Small intestine (tissue), 7 donors: ENCODE measurements at regions not wholly inside any gene's neighbourhood (a gene's known extent, or its start where the extent isn't known, plus 50 kb on each side); places are given as distances from the start of the nearest gene placed in this dataset.
A peak's percentile ranks its signal among the peaks of the same experiment; 100 is the strongest.

Experiments
- DNase-seq, 2 donors: peaks; one replicate each; pipeline versions ENCODE4 v3.0.0 to v3.0.0-alpha.2; 2013
- FAIRE-seq: peaks from 2 replicates; lab custom pipeline; 2012; peaks lifted over from hg19 to GRCh38; lab: Jason Lieb, UNC
- H3K27ac ChIP-seq, 3 donors: one replicate each; pipeline ENCODE4 v1.5.1; 2013; ENCODE audit warnings: low read length in 2 of 3, mild to moderate bottlenecking in 2 of 3, control low read depth in 1 of 3, inconsistent platforms in 1 of 3, low read depth in 1 of 3, moderate library complexity in 1 of 3
- H3K27me3 ChIP-seq, 3 donors: one replicate each; pipeline ENCODE4 v1.6.1; 2013; ENCODE audit warnings: low read length in 3 of 3, inconsistent platforms in 1 of 3; ENCODE audit not compliant: control insufficient read depth in 3 of 3, insufficient read depth in 3 of 3
- H3K36me3 ChIP-seq, 3 donors: one replicate each; pipeline ENCODE4 v1.6.1; 2013; ENCODE audit warnings: low read length in 3 of 3, inconsistent platforms in 1 of 3, low read depth in 1 of 3, mild to moderate bottlenecking in 1 of 3, moderate library complexity in 1 of 3; ENCODE audit not compliant: control insufficient read depth in 3 of 3, insufficient read depth in 2 of 3
- H3K4me1 ChIP-seq, 3 donors: one replicate each; pipeline ENCODE4 v1.6.1; 2013; ENCODE audit warnings: low read length in 2 of 3, inconsistent platforms in 1 of 3, low read depth in 1 of 3, mild to moderate bottlenecking in 1 of 3, moderate library complexity in 1 of 3; ENCODE audit not compliant: control insufficient read depth in 3 of 3, insufficient read depth in 2 of 3
- H3K4me3 ChIP-seq, 3 donors: one replicate each; pipeline ENCODE4 v1.5.1; 2013; ENCODE audit warnings: low read length in 3 of 3, control low read depth in 1 of 3, inconsistent platforms in 1 of 3, low read depth in 1 of 3, mild to moderate bottlenecking in 1 of 3, moderate library complexity in 1 of 3
- H3K9me3 ChIP-seq, 2 donors: one replicate each; pipeline ENCODE4 v1.6.1; 2013; ENCODE audit warnings: low read depth in 1 of 2, low read length in 1 of 2; ENCODE audit not compliant: control insufficient read depth in 2 of 2, insufficient read depth in 1 of 2
- WGBS, 3 donors: extraction: QIAGEN DNeasy Blood & Tissue Kit; methylation state at CpG; one replicate each; pipeline ENCODE4 v1.1.7; 2013; 5-methylcytosine and 5-hydroxymethylcytosine counted together
- donor health status: healthy with polysubstance abuse.
- donor health status: control.
- donor health status: control.
- donor health status: Bipolar disorder and iron deficiency.
- donor health status: healthy.

GRCh38 chr12:67052981-67053380 lies 216.2 kb upstream of the CAND1 start:
- Histone ChIP-seq H3K4me1 (no peaks in the 10 kb centered on the region), H3K4me3 (no peak overlapping the region), H3K36me3 (no peaks in the 10 kb centered on the region), H3K9me3 (no peaks in the 10 kb centered on the region), H3K27ac (no peak overlapping the region), H3K27me3 (no peaks in the 10 kb centered on the region)
- FAIRE-seq (no peak), DNase-seq (no peak)

GRCh38 chr12:67056329-67056728 lies 212.8 kb upstream of the CAND1 start:
- Histone ChIP-seq H3K36me3 (no peaks in the 10 kb centered on the region), H3K4me3 (no peak overlapping the region), H3K9me3 (no peaks in the 10 kb centered on the region), H3K27ac (no peak overlapping the region), H3K4me1 (no peaks in the 10 kb centered on the region), H3K27me3 (no peaks in the 10 kb centered on the region)
- no peak for FAIRE-seq
- DNase-seq, result no peak

GRCh38 chr12:67057072-67057471 lies 212.1 kb upstream of the CAND1 start:
- FAIRE-seq (no peak), DNase-seq (no peak)
- H3K27me3 ChIP-seq, result no peaks in the 10 kb centered on the region
- no peaks in the 10 kb centered on the region for H3K36me3 ChIP-seq
- no peaks in the 10 kb centered on the region for H3K4me1 ChIP-seq
- no peak overlapping the region for H3K4me3 ChIP-seq
- H3K9me3 ChIP-seq, result no peaks in the 10 kb centered on the region
- no peak overlapping the region for H3K27ac ChIP-seq
- 82 to 95% (median 93%) methylated on average over 5 of the region's 5 CpGs for WGBS, 3 donors

GRCh38 chr12:67062193-67062592 lies 207.0 kb upstream of the CAND1 start:
- FAIRE-seq, result no peak
- Histone ChIP-seq H3K36me3 (no peaks in the 10 kb centered on the region), H3K27ac (no peak overlapping the region), H3K4me1 (no peaks in the 10 kb centered on the region), H3K4me3 (no peak overlapping the region), H3K9me3 (no peaks in the 10 kb centered on the region), H3K27me3 (peaks cover 0 to 2% (median 2%) of the 10 kb centered on the region in 3 donors)
- 82 to 89% (median 85%) methylated on average over 2 of the region's 2 CpGs for WGBS, 3 donors
- no peak for DNase-seq

GRCh38 chr12:67067453-67068203 lies 201.5 kb upstream of the CAND1 start:
- peak in 1 of 2 donors; percentile 7 for DNase-seq
- H3K4me1 ChIP-seq, result peaks cover 0 to 10% (median 0%) of the 10 kb centered on the region in 3 donors
- peaks cover 0 to 25% (median 9%) of the 10 kb centered on the region in 3 donors for H3K27me3 ChIP-seq
- peak overlapping the region in 1 of 3 donors; percentile 51 for H3K4me3 ChIP-seq
- H3K9me3 ChIP-seq, result no peaks in the 10 kb centered on the region
- no peak for FAIRE-seq
- WGBS, 3 donors, result 47 to 67% (median 65%) methylated on average over 12 of the region's 12 CpGs
- no peaks in the 10 kb centered on the region for H3K36me3 ChIP-seq
- no peak overlapping the region for H3K27ac ChIP-seq

GRCh38 chr12:67068204-67068731 lies 200.9 kb upstream of the CAND1 start:
- Histone ChIP-seq H3K27ac (no peak overlapping the region), H3K9me3 (no peaks in the 10 kb centered on the region), H3K36me3 (no peaks in the 10 kb centered on the region), H3K27me3 (peaks cover 0 to 25% (median 9%) of the 10 kb centered on the region in 3 donors), H3K4me3 (peak overlapping the region in 2 of 3 donors; percentile 51 to 92), H3K4me1 (peaks cover 0 to 10% (median 0%) of the 10 kb centered on the region in 3 donors)
- no peak for FAIRE-seq
- DNase-seq, result peak; percentile 10 to 28
- WGBS, 3 donors, result 3 to 5% (median 3%) methylated on average over 17 to 20 of the region's 20 CpGs

- Histone ChIP-seq H3K9me3 (no peaks in the 10 kb centered on the region), H3K4me3 (peak overlapping the region; percentile 51 to 92 (median 68)), H3K27me3 (peaks cover 0 to 25% (median 9%) of the 10 kb centered on the region in 3 donors), H3K27ac (peak overlapping the region in 2 of 3 donors; percentile 21 to 55), H3K36me3 (no peaks in the 10 kb centered on the region), H3K4me1 (peaks cover 0 to 10% (median 0%) of the 10 kb centered on the region in 3 donors)
- DNase-seq (peak; percentile 64 to 75), FAIRE-seq (no peak)
- WGBS, 3 donors, result 1% methylated on average over 39 to 81 of the region's 81 CpGs
These were observed 200.3 kb upstream of the CAND1 start for GRCh38 chr12:67068761-67069450.

GRCh38 chr12:67069451-67070306 lies 199.5 kb upstream of the CAND1 start:
- peaks cover 0 to 23% (median 9%) of the 10 kb centered on the region in 3 donors for H3K27me3 ChIP-seq
- peak overlapping the region; percentile 45 to 92 (median 68) for H3K4me3 ChIP-seq
- 0 to 3% (median 3%) methylated on average over 30 to 68 of the region's 68 CpGs for WGBS, 3 donors
- H3K36me3 ChIP-seq, result no peaks in the 10 kb centered on the region
- DNase-seq (peak; percentile 44 to 71), FAIRE-seq (no peak)
- H3K9me3 ChIP-seq, result no peaks in the 10 kb centered on the region
- no peak overlapping the region for H3K27ac ChIP-seq
- H3K4me1 ChIP-seq, result peaks cover 0 to 10% (median 0%) of the 10 kb centered on the region in 3 donors
